HG03571 (cell line): ENCODE measurements at regions not wholly inside any gene's neighbourhood (a gene's known extent, or its start where the extent isn't known, plus 50 kb on each side); places are given as distances from the start of the nearest gene placed in this dataset.

Experiments used
- ATAC-seq: cut with Tn5 transposase; IDR thresholded peaks from one replicate; pipeline ENCODE4 v1.9.1; 2021; ENCODE audit not compliant: unreplicated experiment

- no peak for ATAC-seq
Observed at GRCh38 chr9:26426551-26427131, 466.0 kb downstream of the CAAP1 start.

DNA sequence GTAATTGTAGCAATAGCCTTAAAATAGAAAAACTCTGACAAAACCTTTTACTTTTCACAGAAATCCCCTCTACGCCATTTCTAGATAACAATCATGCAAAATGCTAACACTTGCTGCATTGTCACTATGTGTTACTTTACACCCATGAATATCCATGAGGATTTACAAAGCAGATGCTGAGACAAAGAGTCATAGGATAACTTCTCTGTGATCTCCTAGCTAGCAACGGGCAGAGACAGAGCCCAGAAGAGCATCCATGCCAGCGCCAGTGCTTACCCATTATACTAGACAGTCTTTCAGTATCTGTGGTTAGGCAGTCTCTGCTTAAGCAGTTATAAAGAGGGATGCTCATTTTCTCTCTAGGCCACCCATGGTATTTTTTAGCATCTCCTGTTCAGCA, 474.1 kb downstream of the CAAP1 start:
- ATAC-seq, result no peak

GRCh38 chr9:26415528-26415927, 477.1 kb downstream of the CAAP1 start:
- no peak for ATAC-seq

DNA sequence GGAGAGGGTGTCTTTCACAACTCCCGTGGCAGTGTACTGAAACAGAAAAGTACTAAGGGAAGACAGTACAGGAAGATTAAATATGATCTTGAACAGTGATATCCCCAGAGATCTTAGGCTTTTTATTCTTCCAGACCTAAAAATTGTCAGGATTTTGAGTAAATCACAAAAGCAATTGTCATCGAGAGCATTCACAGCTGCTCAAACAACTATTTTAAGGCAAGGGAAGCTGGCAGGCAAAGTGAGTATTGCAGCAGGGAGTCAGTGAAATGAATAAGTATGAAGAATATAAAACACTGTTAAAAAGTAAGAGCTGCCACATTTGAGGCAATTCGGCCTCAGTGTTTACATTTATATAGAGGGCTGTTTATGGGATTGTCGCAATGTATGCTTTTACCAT, 479.0 kb downstream of the CAAP1 start:
- ATAC-seq, result no peak

GRCh38 chr9:26412446-26412845, 480.2 kb downstream of the CAAP1 start:
- ATAC-seq, result no peak

DNA sequence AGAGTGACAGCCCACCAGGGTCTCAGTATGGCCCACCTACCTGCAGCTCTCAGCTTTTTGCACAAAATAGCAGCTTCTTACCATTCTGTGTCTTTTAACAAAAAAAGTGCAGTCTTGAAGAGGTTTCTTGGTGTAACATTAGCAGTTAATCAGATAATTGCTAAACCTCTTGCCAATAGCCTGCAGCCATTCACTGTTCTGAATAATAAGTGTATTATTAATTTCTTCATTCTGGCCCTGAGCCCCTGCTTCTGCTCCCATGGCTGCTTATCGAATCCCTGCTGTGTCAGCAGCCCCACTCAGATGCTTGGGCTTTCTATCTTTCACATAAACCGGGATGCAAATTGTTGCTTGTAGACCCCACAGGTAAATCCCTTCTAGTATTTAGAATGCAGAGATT, 485.9 kb downstream of the CAAP1 start:
- no peak for ATAC-seq

DNA sequence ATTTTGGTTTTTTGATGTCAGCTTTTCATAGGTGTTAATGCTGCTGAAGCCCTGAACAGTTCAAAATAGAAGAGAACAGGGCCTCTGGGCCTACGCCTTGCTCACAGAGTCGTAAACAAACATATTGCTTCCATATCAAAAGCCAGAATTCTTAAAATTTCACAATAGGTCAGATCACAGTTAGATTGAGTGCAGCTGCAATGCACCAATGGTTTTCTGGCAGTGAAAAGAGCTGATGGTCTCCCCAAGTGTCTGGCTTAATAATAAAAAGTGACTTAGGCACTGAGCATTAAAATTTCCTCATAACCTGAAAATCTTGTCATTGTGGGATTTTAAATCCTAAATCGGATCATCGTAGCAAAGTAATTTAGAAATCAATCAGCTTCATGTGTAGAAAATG, 493.0 kb downstream of the CAAP1 start:
- ATAC-seq, result no peak

GRCh38 chr9:26394025-26394424, 498.6 kb downstream of the CAAP1 start:
- no peak for ATAC-seq

GRCh38 chr9:26392639-26393038, 500.0 kb downstream of the CAAP1 start:
- no peak for ATAC-seq

GRCh38 chr9:26391036-26391435, 501.6 kb downstream of the CAAP1 start:
- no peak for ATAC-seq

- no peak for ATAC-seq
Observed at GRCh38 chr9:26375448-26375847, 517.2 kb downstream of the CAAP1 start.

GRCh38 chr9:26373616-26374015, 519.0 kb downstream of the CAAP1 start:
- no peak for ATAC-seq

DNA sequence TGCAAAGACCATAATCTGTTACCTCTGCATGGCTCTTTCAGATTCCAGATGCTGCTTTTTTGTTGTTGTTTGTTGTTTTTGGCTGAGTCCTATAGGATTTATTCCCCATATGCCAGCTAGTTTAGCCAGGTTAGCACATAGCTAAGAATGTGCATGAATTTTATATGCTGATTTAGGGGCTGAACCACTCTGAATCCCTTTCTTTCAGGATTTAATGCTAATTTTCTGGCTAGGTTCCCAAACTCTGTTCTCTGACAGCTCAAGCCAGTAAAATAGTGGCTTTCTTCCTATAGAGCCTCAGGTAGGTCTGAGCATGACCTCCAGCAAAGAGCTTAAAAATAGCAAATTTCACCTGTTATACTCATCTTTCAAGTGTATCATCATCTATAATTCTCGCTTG, 521.4 kb downstream of the CAAP1 start:
- ATAC-seq, result no peak

DNA sequence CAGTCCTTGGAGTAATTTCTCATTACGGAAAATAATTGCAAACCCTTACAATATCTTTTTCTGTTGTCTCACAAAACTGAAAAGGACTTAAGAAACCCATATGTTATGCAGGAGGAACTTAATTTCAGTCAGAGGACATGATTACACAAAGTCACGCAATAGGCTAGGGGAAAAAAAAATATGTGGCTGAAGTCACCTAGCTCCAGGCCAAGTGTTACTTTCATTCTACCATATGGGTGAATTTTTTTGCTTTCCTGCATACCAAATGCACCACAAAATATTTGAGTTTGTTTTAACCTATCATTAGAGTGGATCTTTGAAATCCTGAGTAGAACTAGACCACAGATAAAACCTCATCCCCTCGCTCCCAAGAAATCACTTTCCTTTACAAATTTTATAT, 523.5 kb downstream of the CAAP1 start:
- ATAC-seq, result no peak

DNA sequence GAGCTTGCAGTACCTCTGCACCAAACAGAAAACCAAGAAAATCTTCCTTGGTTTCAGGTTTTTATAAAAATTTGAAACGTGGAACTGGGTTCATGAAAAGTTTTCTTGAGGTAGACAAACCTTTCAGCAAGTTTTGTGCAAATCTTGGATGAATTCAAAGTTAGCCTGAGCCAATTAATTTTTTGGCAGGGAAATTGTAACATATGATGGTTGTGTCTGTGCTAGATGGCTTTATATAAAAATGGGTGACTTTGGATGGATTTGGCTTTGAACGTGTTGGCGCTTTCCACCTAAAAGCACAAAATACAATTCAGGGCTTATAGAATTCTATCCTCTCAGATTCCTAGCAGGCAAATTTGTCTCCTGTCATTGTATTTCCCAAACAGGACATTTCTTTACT, 524.4 kb downstream of the CAAP1 start:
- ATAC-seq, result no peak

DNA sequence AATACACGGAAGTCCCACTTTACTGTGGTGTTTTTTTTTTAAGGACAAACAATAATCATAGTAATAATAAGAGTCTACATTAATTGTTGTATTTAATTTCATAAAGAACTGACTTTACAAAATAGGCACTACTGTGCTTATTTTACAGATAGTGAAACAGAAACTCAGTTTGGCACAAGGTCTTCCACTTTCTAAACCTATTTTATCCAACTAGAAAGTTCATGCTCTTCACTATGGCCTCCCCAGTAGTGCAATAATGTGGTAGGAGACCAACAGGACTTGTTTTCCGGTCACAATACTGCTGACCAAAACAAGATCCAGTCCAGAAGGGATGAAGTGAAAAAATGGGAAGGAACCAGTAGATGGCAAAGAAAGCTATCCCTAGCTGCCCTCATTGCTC, 531.6 kb downstream of the CAAP1 start:
- no peak for ATAC-seq

DNA sequence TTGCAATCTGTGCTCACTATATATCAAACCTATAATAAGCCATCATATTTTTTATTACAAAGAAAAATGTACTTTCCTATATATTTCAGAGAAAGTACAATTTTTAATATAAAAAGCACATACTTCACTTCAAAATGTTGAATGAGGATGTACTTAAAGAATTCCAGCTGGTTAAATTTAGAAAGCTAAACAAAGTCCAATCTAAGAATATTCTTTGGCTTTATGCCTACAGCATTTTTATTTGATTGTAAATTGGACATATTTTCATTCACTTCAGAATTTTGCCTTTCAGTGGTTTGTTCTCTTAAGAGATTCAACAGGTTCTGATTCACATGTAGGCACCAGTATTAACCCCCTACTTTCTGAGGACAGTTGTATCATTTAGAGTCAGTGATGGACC, 533.8 kb downstream of the CAAP1 start:
- no peak for ATAC-seq

GRCh38 chr9:26357803-26358344, 534.7 kb downstream of the CAAP1 start:
- no peak for ATAC-seq

- ATAC-seq, result no peak
Observed at GRCh38 chr9:26356491-26356890, 536.1 kb downstream of the CAAP1 start.

GRCh38 chr9:26346942-26347477, 545.6 kb downstream of the CAAP1 start:
- no peak for ATAC-seq

DNA sequence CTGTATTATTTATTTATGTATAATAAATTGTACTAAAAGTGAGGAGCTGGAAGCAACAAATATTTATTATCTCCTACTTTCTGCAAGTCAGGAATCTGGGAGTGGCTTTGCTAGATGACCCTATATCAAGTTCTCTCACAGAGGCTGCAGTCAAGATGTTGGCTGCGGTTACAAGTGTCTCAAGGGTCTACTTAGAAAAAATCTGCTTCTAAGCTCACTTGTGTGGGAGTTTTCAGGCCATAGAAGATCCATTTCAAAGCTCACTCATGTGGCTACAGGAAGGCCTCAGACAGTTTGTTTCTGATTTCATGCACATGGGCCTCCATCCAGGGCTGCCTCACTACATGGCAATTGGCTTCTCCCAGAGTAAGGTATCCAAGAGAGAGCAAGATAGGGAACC, 551.1 kb downstream of the CAAP1 start:
- no peak for ATAC-seq

GRCh38 chr9:26339796-26340195, 552.8 kb downstream of the CAAP1 start:
- no peak for ATAC-seq

DNA sequence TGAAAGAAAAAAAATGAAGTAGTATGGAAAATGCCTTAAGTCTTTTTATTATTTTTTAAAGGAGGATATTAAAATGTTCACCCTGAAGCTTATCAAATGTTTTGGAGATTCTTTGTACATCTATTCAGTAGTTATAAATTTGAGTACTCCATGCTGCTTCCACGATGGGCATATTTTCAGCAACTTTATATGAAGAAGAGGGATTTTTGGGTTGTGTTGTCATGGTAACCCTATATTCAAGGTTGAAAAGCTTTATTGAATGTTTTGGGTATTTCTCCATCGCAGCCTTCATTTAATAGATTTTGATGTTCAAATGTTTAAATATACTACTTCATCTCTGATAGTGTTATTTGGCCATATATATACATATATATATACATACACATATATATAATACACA, 557.5 kb downstream of the CAAP1 start:
- no peak for ATAC-seq
